H9 (cell line): ENCODE measurements at regions not wholly inside any gene's neighbourhood (a gene's known extent, or its start where the extent isn't known, plus 50 kb on each side); places are given as distances from the start of the nearest gene placed in this dataset.

Experiments used
- DNase-seq: peaks from one replicate; pipeline ENCODE4 v3.0.0-alpha.2; 2017
- H2AFZ ChIP-seq: one replicate; pipeline ENCODE4 v1.6.1; 2013; ENCODE audit warnings: mild to moderate bottlenecking, low read length, control low read depth, moderate library complexity
- H2AK5ac ChIP-seq: 2 replicates; pipeline ENCODE4 v1.6.1; 2013; ENCODE audit warnings: low read length, control low read depth, mixed read lengths; ENCODE audit not compliant: insufficient read length
- H2BK120ac ChIP-seq: one replicate; pipeline ENCODE4 v1.6.1; 2013; ENCODE audit warnings: low read depth, mild to moderate bottlenecking, low read length, control low read depth, inconsistent platforms; ENCODE audit not compliant: poor library complexity, severe bottlenecking
- H2BK12ac ChIP-seq: 2 replicates; pipeline ENCODE4 v1.6.1; 2013; ENCODE audit warnings: low read length, control low read depth, mixed read lengths, low read depth; ENCODE audit not compliant: insufficient read length
- H2BK15ac ChIP-seq: 2 replicates; pipeline ENCODE4 v1.6.1; 2013; ENCODE audit warnings: low read depth, low read length, control low read depth
- H2BK20ac ChIP-seq: one replicate; pipeline ENCODE4 v1.6.1; 2013; ENCODE audit warnings: low read depth, mild to moderate bottlenecking, low read length, control low read depth, inconsistent platforms; ENCODE audit not compliant: poor library complexity, severe bottlenecking
- H2BK5ac ChIP-seq: 2 replicates; pipeline ENCODE4 v1.6.1; 2013; ENCODE audit warnings: low read length, control low read depth, mixed read lengths; ENCODE audit not compliant: insufficient read length
- H3K14ac ChIP-seq: 2 replicates; pipeline ENCODE4 v1.6.1; 2013; ENCODE audit warnings: low read length, control low read depth; ENCODE audit not compliant: insufficient read depth
- H3K18ac ChIP-seq: 2 replicates; pipeline ENCODE4 v1.6.1; 2013; ENCODE audit warnings: low read depth, mild to moderate bottlenecking, mixed read lengths, low read length, control low read depth; ENCODE audit not compliant: insufficient read length
- H3K23ac ChIP-seq: 2 replicates; pipeline ENCODE4 v1.6.1; 2013; ENCODE audit warnings: low read length, control low read depth, mixed read lengths, low read depth; ENCODE audit not compliant: insufficient read length
- H3K23me2 ChIP-seq: 2 replicates; pipeline ENCODE4 v1.6.1; 2013; ENCODE audit warnings: low read depth, mild to moderate bottlenecking, mixed read lengths, low read length, control low read depth; ENCODE audit not compliant: insufficient read length, poor library complexity, severe bottlenecking
- H3K27ac ChIP-seq: 2 replicates; pipeline ENCODE4 v1.5.1; 2013; ENCODE audit warnings: low read length, control low read depth, mixed read lengths, low read depth; ENCODE audit not compliant: insufficient read length
- H3K27me3 ChIP-seq: 2 replicates; pipeline ENCODE4 v1.6.1; 2013; ENCODE audit warnings: low read length, control low read depth, inconsistent platforms; ENCODE audit not compliant: insufficient read depth
- H3K4ac ChIP-seq: 2 replicates; pipeline ENCODE4 v1.6.1; 2013; ENCODE audit warnings: low read depth, mild to moderate bottlenecking, control low read depth, inconsistent platforms, low read length, moderate library complexity
- H3K4me1 ChIP-seq: 2 replicates; pipeline ENCODE4 v1.6.1; 2013; ENCODE audit warnings: low read length, control low read depth, inconsistent platforms; ENCODE audit not compliant: insufficient read depth
- H3K4me2 ChIP-seq: 2 replicates; pipeline ENCODE4 v1.6.1; 2013; ENCODE audit warnings: low read length, control low read depth, mixed read lengths; ENCODE audit not compliant: insufficient read length, insufficient read depth
- H3K56ac ChIP-seq: 2 replicates; pipeline ENCODE4 v1.6.1; 2013; ENCODE audit warnings: low read depth, mild to moderate bottlenecking, mixed read lengths, low read length, control low read depth; ENCODE audit not compliant: insufficient read length
- H3K79me1 ChIP-seq: 2 replicates; pipeline ENCODE4 v1.6.1; 2013; ENCODE audit warnings: low read depth, mild to moderate bottlenecking, moderate library complexity, low read length, control low read depth, inconsistent platforms; ENCODE audit not compliant: insufficient read depth, poor library complexity, severe bottlenecking
- H3K79me2 ChIP-seq: 2 replicates; pipeline ENCODE4 v1.6.1; 2013; ENCODE audit warnings: low read length, control low read depth, inconsistent platforms; ENCODE audit not compliant: insufficient read depth
- H3K9ac ChIP-seq: 2 replicates; pipeline ENCODE4 v1.6.1; 2013; ENCODE audit warnings: low read length, control low read depth, mixed read lengths; ENCODE audit not compliant: insufficient read length; ENCODE audit errors: extremely low read depth
- H3K9me3 ChIP-seq: one replicate; pipeline ENCODE4 v1.6.1; 2013; ENCODE audit warnings: low read depth, low read length, inconsistent platforms; ENCODE audit not compliant: control insufficient read depth
- H3T11ph ChIP-seq: one replicate; pipeline ENCODE4 v1.6.1; 2013; ENCODE audit warnings: mild to moderate bottlenecking, low read length, control low read depth, inconsistent platforms
- H4K20me1 ChIP-seq: one replicate; pipeline ENCODE4 v1.6.1; 2013; ENCODE audit not compliant: control insufficient read depth, insufficient read length, insufficient read depth
- H4K5ac ChIP-seq: 2 replicates; pipeline ENCODE4 v1.6.1; 2013; ENCODE audit warnings: low read depth, mild to moderate bottlenecking, mixed read lengths, low read length, control low read depth; ENCODE audit not compliant: insufficient read length
- H4K8ac ChIP-seq: replicated peaks from 2 replicates; pipeline ENCODE4 v1.6.1; 2013; ENCODE audit warnings: low read length, control low read depth, mixed read lengths, low read depth; ENCODE audit not compliant: insufficient read length
- H4K91ac ChIP-seq: 2 replicates; pipeline ENCODE4 v1.6.1; 2013; ENCODE audit warnings: low read depth, mild to moderate bottlenecking, moderate library complexity, mixed read lengths, low read length, control low read depth; ENCODE audit not compliant: insufficient read length
- H3K27ac Mint-ChIP-seq, 3 experiments: 2 replicates in 2 of 3; 3 replicates in 1 of 3; pipeline ENCODE4 v1.8.0; 2020 to 2021; ENCODE audit warnings: mixed read lengths in 3 of 3, mild to moderate bottlenecking in 1 of 3, moderate library complexity in 1 of 3
- H3K27me3 Mint-ChIP-seq: 2 replicates; pipeline ENCODE4 v1.8.0; 2021; ENCODE audit warnings: low read depth, mild to moderate bottlenecking, moderate library complexity, mixed read lengths
- H3K36me3 Mint-ChIP-seq, 3 experiments: 2 replicates in 2 of 3; 3 replicates in 1 of 3; pipeline ENCODE4 v1.8.0; 2020 to 2021; ENCODE audit warnings: low read depth in 3 of 3, mixed read lengths in 3 of 3; ENCODE audit not compliant: insufficient read depth in 1 of 3
- H3K4me1 Mint-ChIP-seq, 2 experiments: 2 replicates each; pipeline ENCODE4 v1.8.0; 2020; ENCODE audit warnings: mixed read lengths in 2 of 2
- H3K4me3 Mint-ChIP-seq, 2 experiments: 2 replicates in 1 of 2; 3 replicates in 1 of 2; pipeline ENCODE4 v1.8.0; 2020 to 2021; ENCODE audit warnings: mild to moderate bottlenecking in 2 of 2, mixed read lengths in 2 of 2, moderate library complexity in 1 of 2
- H3K9me3 Mint-ChIP-seq, 2 experiments: 2 replicates in 1 of 2; 3 replicates in 1 of 2; pipeline ENCODE4 v1.8.0; 2020; ENCODE audit warnings: mild to moderate bottlenecking in 2 of 2, mixed read lengths in 2 of 2, moderate library complexity in 1 of 2
- CTCF ChIP-seq: fragments of 200-600 bp; sonication (generic); conservative IDR thresholded peaks from 3 replicates; pipeline ENCODE4 v1.8.0; 2021; ENCODE audit warnings: antibody characterized with exemption, mild to moderate bottlenecking
- WGBS: extraction: QIAGEN DNeasy Blood & Tissue Kit; methylation state at CpG from one replicate; pipeline ENCODE4 v1.1.7; 2013; ENCODE audit warnings: missing lambda C conversion rate, low lambda C conversion rate, mixed read lengths; ENCODE audit not compliant: insufficient read length; ENCODE audit errors: extremely low coverage; 5-methylcytosine and 5-hydroxymethylcytosine counted together

GRCh38 chr7:119692541-119692940 is 580.4 kb upstream of the KCND2 start:
- Histone ChIP-seq H3K23ac (no peak overlapping the region), H2BK5ac (no peak overlapping the region), H2BK15ac (no peak overlapping the region), H3K23me2 (no peaks in the 10 kb centered on the region), H3K9ac (no peak overlapping the region), H2AFZ (no peak overlapping the region), H3K18ac (no peak overlapping the region), H3K4me2 (no peak overlapping the region), H3K9me3 (no peaks in the 10 kb centered on the region), H3K56ac (no peak overlapping the region), H3T11ph (no peak overlapping the region), H4K5ac (no peak overlapping the region), H2AK5ac (no peak overlapping the region), H3K14ac (no peak overlapping the region), H3K27me3 (no peaks in the 10 kb centered on the region), H3K4ac (no peak overlapping the region), H2BK120ac (no peak overlapping the region), H3K4me1 (no peaks in the 10 kb centered on the region), H2BK20ac (no peak overlapping the region), H4K8ac (no peak overlapping the region), H4K20me1 (no peaks in the 10 kb centered on the region), H3K79me1 (no peaks in the 10 kb centered on the region), H3K79me2 (no peaks in the 10 kb centered on the region), H4K91ac (no peak overlapping the region), H2BK12ac (no peak overlapping the region), H3K27ac (no peak overlapping the region)
- H3K9me3 Mint-ChIP-seq = peaks cover 5 to 8% of the 10 kb centered on the region in 2 experiments; a peak in 4 of 5 replicates
- no peak overlapping the region for H3K4me3 Mint-ChIP-seq
- H3K27ac Mint-ChIP-seq = no peak overlapping the region
- no peak for TF ChIP-seq CTCF
- no CpG with 5 or more reads among the region's 3 CpGs for WGBS
- no peaks in the 10 kb centered on the region for H3K4me1 Mint-ChIP-seq
- H3K36me3 Mint-ChIP-seq = peaks cover 4 to 12% (median 4%) of the 10 kb centered on the region in 3 experiments
- no peak for DNase-seq
- no peaks in the 10 kb centered on the region for H3K27me3 Mint-ChIP-seq
